NCI-H128 (cell line): ENCODE measurements at regions not wholly inside any gene's neighbourhood (a gene's known extent, or its start where the extent isn't known, plus 50 kb on each side); places are given as distances from the start of the nearest gene placed in this dataset.

Source experiments
- DNase-seq: peaks from one replicate; lab custom pipeline; 2025; ENCODE audit not compliant: unreplicated experiment; lab: John Stamatoyannopoulos, UW

DNA sequence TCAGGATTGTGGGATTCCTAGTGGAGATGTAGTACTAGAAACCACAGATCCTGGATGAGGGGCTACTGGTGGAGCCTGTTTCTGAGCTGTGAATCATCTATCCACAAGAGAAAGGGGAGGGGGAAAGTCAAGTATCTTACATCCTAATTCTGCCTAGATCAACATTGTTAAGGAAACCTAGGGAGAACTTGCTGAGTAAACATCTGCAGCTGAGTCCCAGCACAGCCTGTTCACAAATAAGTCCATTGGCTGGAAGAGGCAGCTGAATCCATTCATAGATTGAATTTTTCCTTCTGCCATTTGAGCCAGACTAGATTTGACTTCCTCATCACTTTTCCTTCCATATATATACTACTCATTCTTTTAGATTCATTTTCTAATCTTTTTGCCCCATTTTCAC lies 460.5 kb downstream of the TUSC7 start:
- no peak for DNase-seq

GRCh38 chr3:117171124-117171523 lies 461.5 kb downstream of the TUSC7 start:
- no peak for DNase-seq

DNA sequence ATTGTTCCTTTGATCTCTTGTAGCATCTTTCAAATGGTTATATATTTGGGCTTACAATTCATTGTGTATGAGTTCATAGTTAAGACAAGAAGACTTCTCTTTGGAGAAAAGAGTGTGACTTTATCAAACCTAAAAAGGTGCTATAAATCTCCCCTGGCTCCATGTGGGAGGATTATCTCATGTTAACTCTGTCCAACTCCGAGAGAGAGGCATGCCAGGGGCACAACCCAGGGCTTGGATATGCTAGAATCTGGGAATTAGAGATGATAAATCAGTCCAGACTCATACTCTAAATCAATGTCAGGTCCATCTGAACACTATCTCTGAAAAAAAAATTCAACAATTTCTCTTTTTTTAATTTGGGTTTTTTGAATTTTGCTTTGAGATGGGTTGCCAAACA lies 462.8 kb downstream of the TUSC7 start:
- no peak for DNase-seq

- DNase-seq: no peak
These were observed 471.6 kb downstream of the TUSC7 start for GRCh38 chr3:117181222-117181621.

DNA sequence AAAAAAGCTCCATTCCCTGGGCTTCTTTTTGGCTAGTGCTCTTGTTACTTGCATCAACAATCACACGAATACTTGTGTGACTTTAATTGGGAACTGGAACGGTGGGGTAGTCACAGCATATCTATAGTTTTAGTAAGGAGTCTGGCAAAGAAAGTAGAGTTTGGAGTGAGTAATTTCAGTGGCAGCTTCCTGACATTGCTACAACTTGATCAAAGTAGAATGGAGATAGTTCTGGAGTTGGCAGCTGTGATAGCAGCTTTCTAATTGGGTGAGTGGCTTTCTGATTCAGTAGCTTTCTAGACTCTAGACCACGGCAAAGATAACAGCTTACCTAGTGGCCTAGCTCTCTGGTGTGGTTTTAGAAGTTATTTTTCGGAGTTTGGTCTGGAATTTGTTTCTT lies 475.0 kb downstream of the TUSC7 start:
- no peak for DNase-seq

DNA sequence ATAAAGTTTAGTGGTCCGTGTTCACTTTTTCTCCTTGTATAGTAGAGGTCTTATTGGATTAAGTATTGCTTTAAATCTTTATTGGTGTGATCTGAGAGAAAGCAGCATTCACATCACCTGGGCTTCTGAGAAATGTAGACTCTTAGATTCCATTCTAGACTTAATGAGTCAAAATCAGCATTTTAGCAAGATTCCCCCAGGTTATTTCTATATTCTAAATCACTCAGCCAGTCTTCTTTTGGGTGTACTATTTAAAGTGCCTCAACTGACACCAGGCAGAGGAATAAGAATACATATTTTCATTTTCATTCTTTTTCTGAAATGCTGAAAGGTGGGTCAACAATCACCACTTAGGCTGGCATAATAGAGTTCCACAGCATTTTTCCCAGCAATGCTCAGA lies 481.7 kb downstream of the TUSC7 start:
- DNase-seq: no peak

GRCh38 chr3:117192888-117193287 lies 483.3 kb downstream of the TUSC7 start:
- DNase-seq: no peak

DNA sequence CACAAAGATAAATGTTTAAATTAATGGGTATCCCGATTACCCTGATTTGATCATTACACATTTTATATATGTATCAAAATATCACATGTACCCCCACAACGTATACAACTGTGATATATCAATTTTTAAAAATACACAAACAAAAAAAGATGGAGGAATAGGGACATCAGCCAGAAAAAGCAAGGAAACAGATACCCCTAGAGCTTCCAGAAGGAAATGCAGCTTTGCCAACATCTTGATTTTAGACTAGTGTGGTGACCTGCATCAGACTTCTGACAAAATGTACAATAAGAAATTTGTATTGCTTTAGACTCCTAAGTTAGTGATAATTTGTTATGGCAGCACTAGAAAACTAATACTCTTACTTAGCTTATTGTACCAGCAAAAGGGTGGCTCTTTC lies 483.8 kb downstream of the TUSC7 start:
- no peak for DNase-seq

- DNase-seq: no peak
These were observed 485.5 kb downstream of the TUSC7 start for GRCh38 chr3:117195034-117195433.

DNA sequence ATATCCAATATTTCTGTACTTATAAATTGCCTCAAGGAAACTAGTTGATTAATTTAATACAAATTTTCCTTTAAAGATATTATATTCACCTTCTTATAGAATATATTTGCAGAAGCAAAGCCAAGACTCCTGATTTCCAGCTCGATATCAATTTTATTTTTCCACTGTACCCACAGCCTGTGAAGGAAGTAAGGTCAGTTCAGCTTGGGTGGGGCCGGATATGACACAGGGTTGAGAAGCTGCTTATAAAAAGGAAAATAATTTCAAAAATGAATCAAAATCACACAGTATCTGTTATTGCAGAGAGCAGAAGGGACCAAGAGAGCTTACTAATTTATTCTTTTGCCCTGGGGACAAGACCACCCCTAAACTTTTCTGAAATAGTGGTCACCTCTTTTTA lies 491.4 kb downstream of the TUSC7 start:
- no peak for DNase-seq

DNA sequence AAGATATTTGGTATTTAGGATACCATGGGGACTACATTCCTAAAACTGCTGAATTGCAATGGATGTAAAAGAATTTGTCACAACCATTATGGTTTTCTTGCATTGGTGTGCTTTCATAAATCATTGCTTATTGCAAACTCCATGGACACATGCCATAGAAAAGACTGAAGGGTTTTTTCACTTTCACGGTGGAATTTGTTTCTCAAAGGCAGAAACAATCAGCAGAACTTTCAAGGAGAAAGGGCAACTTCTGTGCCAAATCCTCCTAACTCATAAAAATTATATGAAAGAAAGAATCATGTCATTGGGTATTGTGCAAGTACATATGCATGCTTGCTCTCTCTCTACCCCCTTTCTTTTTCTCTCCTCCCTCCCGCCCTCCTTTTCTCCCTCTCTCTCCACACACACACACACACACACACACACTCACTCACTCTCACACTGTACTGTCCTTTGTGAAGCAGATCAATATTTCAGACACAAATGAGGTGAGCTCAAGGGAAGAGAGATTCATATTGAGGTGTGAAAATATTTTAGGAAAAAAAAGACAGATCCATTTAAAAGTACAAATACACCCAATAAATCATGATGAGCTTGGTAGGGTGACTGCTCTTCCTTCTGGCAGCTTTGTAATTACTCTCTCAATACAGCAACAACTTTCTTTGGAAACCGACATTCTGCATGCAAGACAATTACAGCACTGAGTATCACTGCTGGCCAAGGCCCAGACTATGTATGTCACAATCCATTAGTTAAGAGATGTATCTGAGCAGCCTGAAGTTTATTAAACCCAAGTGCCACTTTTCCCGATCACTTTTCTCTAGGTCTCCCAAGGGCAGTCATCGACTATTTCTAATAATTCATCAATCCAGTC lies 492.6 kb downstream of the TUSC7 start:
- DNase-seq: no peak

DNA sequence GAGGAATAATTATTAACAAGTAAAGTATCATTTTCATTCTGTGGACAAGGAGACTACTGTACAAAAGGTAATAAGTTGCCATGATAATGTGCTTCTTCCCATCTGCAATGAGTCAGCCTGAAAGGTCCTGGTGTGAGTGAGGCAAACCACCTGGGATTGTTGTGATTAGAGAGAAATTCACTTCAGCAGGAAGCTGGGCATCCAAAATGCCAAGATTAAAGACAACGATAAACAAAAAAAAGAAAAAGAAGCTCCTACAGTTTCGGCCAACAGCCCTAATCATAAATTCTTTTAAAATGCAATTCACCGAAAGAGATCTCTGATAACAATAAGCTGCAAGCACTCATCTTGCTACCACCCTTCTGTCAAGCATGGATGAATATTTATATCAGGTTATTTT lies 507.8 kb downstream of the TUSC7 start:
- no peak for DNase-seq

DNA sequence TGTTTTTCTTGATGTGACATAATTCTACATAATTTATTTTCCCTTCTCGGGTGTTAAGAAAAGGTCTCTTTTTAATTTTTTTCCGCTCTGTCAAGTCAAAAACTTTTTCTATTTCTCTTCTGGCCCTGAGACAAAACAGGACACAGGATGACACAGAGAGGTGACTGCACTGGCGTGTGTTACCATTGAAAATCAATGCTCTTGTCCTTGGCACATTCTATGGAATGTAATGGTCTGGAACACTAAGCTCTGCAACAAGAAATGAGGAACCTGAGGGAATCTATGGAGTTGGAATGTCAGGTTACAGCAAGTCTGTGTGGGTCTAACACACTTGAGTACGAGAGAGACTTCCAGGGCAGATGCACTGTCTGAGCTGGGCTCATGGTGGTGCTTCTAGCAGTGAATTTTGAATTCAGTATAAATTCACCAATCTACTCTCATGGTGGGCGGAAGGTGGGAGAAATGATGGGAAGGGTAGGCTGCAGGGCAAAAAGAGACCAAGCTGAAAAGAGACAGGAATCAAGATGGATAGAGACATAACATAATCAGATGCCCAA lies 508.3 kb downstream of the TUSC7 start:
- no peak for DNase-seq

- DNase-seq: no peak
These were observed 509.1 kb downstream of the TUSC7 start for GRCh38 chr3:117218641-117219048.

- DNase-seq: no peak
These were observed 509.7 kb downstream of the TUSC7 start for GRCh38 chr3:117219296-117219695.

GRCh38 chr3:117226932-117227331 lies 517.4 kb downstream of the TUSC7 start:
- no peak for DNase-seq

- no peak for DNase-seq
These were observed 518.9 kb downstream of the TUSC7 start for GRCh38 chr3:117228466-117228865.

DNA sequence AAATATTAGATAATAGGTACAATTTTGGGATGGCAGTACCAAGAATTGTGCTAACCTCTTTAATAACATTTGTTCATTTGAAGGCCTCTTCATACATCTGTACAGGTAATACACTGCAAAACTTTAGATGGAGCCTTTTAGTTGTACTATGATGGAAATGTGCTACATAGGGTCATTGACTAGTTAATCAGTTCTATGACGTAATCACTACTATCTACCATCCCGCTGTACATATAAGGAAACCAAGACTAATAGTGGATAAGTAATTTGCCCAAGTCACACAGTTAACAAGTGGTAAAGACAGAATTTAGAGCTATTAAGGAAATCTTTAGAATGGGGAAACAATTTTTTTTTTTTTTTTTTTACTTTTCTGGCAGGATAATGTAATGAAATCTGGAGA lies 521.3 kb downstream of the TUSC7 start:
- DNase-seq: no peak

DNA sequence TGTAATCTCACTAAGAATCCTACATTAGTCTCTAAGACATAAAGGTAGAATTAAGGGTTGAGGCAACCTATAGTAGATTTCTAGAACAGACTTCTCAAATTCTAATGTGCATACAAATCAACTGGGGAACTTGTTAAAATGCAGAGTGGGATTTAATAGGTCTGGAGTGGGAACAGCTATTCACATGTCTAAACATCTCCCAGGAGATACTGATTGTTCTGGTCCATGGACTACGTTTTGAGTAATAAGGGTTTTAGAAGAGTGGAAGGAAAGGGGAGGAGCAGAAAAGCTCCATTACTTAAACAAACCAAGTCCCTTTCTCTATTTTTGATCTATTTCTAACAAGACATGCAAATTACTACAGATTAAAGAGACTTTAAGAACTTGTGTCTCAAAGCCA lies 524.8 kb downstream of the TUSC7 start:
- no peak for DNase-seq

GRCh38 chr3:117235304-117235703 lies 525.7 kb downstream of the TUSC7 start:
- no peak for DNase-seq

GRCh38 chr3:117238806-117239205 lies 529.2 kb downstream of the TUSC7 start:
- no peak for DNase-seq

DNA sequence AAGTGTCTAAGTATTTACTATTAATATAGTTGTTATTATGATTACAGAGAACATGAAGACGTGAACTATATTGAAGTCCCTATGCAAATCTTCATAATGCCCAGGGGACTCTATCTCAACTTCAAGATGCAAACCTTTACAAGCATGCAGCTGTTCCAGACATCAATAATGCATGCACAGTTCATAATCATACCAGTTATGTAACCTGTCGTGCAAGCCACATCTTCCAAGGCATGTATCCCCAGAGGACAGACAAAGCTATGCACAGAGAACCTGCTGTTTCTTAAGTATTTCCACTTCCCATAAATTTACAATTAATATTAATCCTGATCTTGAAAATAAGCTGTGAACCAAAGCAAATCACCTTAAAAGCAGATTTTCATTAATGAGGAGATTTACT lies 534.1 kb downstream of the TUSC7 start:
- DNase-seq: no peak
